ENCODE measurements at regions not wholly inside any gene's neighbourhood (a gene's known extent, or its start where the extent isn't known, plus 50 kb on each side); places are given as distances from the start of the nearest gene placed in this dataset.

- Histone ChIP-seq H3K4me1 (ENCODE audit: insufficient read depth, low read length) (no peaks in the 10 kb centered on the region), H3K27me3 (ENCODE audit: insufficient read depth, low read length) (no peaks in the 10 kb centered on the region), H3K27ac (ENCODE audit: low read depth, low read length) (no peak overlapping the region), H3K9me3 (ENCODE audit: control insufficient read depth in 1 of 2, low read length in 2 of 2) (no peaks in the 10 kb centered on the region), H3K4me3 (ENCODE audit: low read length in 2 of 2) (no peak overlapping the region), H3K36me3 (ENCODE audit: insufficient read depth, low read length) (no peaks in the 10 kb centered on the region)
- H3K4me3 Mint-ChIP-seq: no peak overlapping the region
- no peaks in the 10 kb centered on the region for H3K36me3 Mint-ChIP-seq
- intact Hi-C loops (cut with micrococcal nuclease): no loop called here
- no peak overlapping the region for H3K27ac Mint-ChIP-seq
- peaks cover 0 to 4% (median 0%) of the 10 kb centered on the region in 4 donors for H3K4me1 Mint-ChIP-seq
- DNase-seq: no peak
- POLR2A ChIA-PET (ENCODE audit: partially characterized antibody): no interaction called here
- CTCF ChIA-PET (ENCODE audit: partially characterized antibody): interaction anchor here (1.0 kb wide), 1 partner anchor 11 kb away, joined by 4 read pairs; no protein-coding TSS in a partner anchor
- H3K9me3 Mint-ChIP-seq: peaks cover 0 to 16% (median 7%) of the 10 kb centered on the region in 8 donors
- no peaks in the 10 kb centered on the region for H3K27me3 Mint-ChIP-seq
Measured at GRCh38 chrX:147828719-147829118, 83.0 kb upstream of the FMR1 start.

GRCh38 chrX:147832707-147833348 lies 78.9 kb upstream of the FMR1 start:
- H3K27me3 Mint-ChIP-seq: peaks cover 0 to 1% of the 10 kb centered on the region in 2 donors
- H3K9me3 Mint-ChIP-seq: peaks cover 0 to 10% (median 4%) of the 10 kb centered on the region in 8 donors
- intact Hi-C loops (cut with micrococcal nuclease): no loop called here
- no peak overlapping the region for H3K4me3 Mint-ChIP-seq
- Histone ChIP-seq H3K27ac (ENCODE audit: low read depth, low read length) (no peak overlapping the region), H3K36me3 (ENCODE audit: insufficient read depth, low read length) (no peaks in the 10 kb centered on the region), H3K4me1 (ENCODE audit: insufficient read depth, low read length) (no peaks in the 10 kb centered on the region), H3K4me3 (ENCODE audit: low read length in 2 of 2) (no peak overlapping the region), H3K27me3 (ENCODE audit: insufficient read depth, low read length) (no peaks in the 10 kb centered on the region), H3K9me3 (ENCODE audit: control insufficient read depth in 1 of 2, low read length in 2 of 2) (no peaks in the 10 kb centered on the region)
- CTCF ChIA-PET (ENCODE audit: partially characterized antibody): no interaction called here
- peaks cover 0 to 4% (median 0%) of the 10 kb centered on the region in 4 donors for H3K4me1 Mint-ChIP-seq
- DNase-seq: no peak
- no peak overlapping the region for H3K27ac Mint-ChIP-seq
- POLR2A ChIA-PET (ENCODE audit: partially characterized antibody): no interaction called here
- H3K36me3 Mint-ChIP-seq: no peaks in the 10 kb centered on the region

GRCh38 chrX:147838465-147839131 lies 73.1 kb upstream of the FMR1 start:
- ChIA-PET POLR2A (ENCODE audit: partially characterized antibody) (no interaction called here), CTCF (ENCODE audit: partially characterized antibody) (no interaction called here)
- H3K9me3 ChIP-seq (ENCODE audit: control insufficient read depth in 1 of 2, low read length in 2 of 2): no peaks in the 10 kb centered on the region
- no peaks in the 10 kb centered on the region for H3K27me3 ChIP-seq (ENCODE audit: insufficient read depth, low read length)
- no peak overlapping the region for H3K27ac ChIP-seq (ENCODE audit: low read depth, low read length)
- no peak overlapping the region for H3K4me3 Mint-ChIP-seq
- no peaks in the 10 kb centered on the region for H3K36me3 Mint-ChIP-seq
- peak in 1 of 5 donors; percentile 4 for DNase-seq
- intact Hi-C loops (cut with micrococcal nuclease): no loop called here
- no peak overlapping the region for H3K27ac Mint-ChIP-seq
- H3K4me1 ChIP-seq (ENCODE audit: insufficient read depth, low read length): no peaks in the 10 kb centered on the region
- H3K9me3 Mint-ChIP-seq: no peaks in the 10 kb centered on the region
- no peaks in the 10 kb centered on the region for H3K4me1 Mint-ChIP-seq
- H3K4me3 ChIP-seq (ENCODE audit: low read length in 2 of 2): no peak overlapping the region
- no peaks in the 10 kb centered on the region for H3K36me3 ChIP-seq (ENCODE audit: insufficient read depth, low read length)
- H3K27me3 Mint-ChIP-seq: peaks cover 0 to 1% of the 10 kb centered on the region in 2 donors

GRCh38 chrX:147846676-147847075 lies 65.0 kb upstream of the FMR1 start:
- H3K36me3 Mint-ChIP-seq: no peaks in the 10 kb centered on the region
- H3K27ac Mint-ChIP-seq: no peak overlapping the region
- H3K4me1 ChIP-seq (ENCODE audit: insufficient read depth, low read length): no peaks in the 10 kb centered on the region
- H3K27me3 Mint-ChIP-seq: no peaks in the 10 kb centered on the region
- no peaks in the 10 kb centered on the region for H3K4me1 Mint-ChIP-seq
- no peak for DNase-seq
- no peaks in the 10 kb centered on the region for H3K36me3 ChIP-seq (ENCODE audit: insufficient read depth, low read length)
- intact Hi-C loops (cut with micrococcal nuclease): no loop called here
- ChIA-PET POLR2A (ENCODE audit: partially characterized antibody) (no interaction called here), CTCF (ENCODE audit: partially characterized antibody) (no interaction called here)
- no peaks in the 10 kb centered on the region for H3K9me3 Mint-ChIP-seq
- no peak overlapping the region for H3K4me3 Mint-ChIP-seq
- H3K27ac ChIP-seq (ENCODE audit: low read depth, low read length): no peak overlapping the region
- H3K27me3 ChIP-seq (ENCODE audit: insufficient read depth, low read length): no peaks in the 10 kb centered on the region
- H3K9me3 ChIP-seq (ENCODE audit: control insufficient read depth in 1 of 2, low read length in 2 of 2): no peaks in the 10 kb centered on the region
- H3K4me3 ChIP-seq (ENCODE audit: low read length in 2 of 2): no peak overlapping the region

- no peak for DNase-seq
- Histone ChIP-seq H3K36me3 (ENCODE audit: insufficient read depth, low read length) (no peaks in the 10 kb centered on the region), H3K4me1 (ENCODE audit: insufficient read depth, low read length) (no peaks in the 10 kb centered on the region), H3K27me3 (ENCODE audit: insufficient read depth, low read length) (no peaks in the 10 kb centered on the region), H3K9me3 (ENCODE audit: control insufficient read depth in 1 of 2, low read length in 2 of 2) (no peaks in the 10 kb centered on the region), H3K27ac (ENCODE audit: low read depth, low read length) (no peak overlapping the region), H3K4me3 (ENCODE audit: low read length in 2 of 2) (no peak overlapping the region)
- Mint-ChIP-seq H3K27me3 (peaks cover 0 to 2% of the 10 kb centered on the region in 2 donors), H3K27ac (no peak overlapping the region), H3K9me3 (no peaks in the 10 kb centered on the region), H3K4me1 (no peaks in the 10 kb centered on the region), H3K4me3 (no peak overlapping the region), H3K36me3 (no peaks in the 10 kb centered on the region)
- ChIA-PET POLR2A (ENCODE audit: partially characterized antibody) (no interaction called here), CTCF (ENCODE audit: partially characterized antibody) (no interaction called here)
- intact Hi-C loops (cut with micrococcal nuclease): no loop called here
Measured at GRCh38 chrX:147847999-147848398, 63.7 kb upstream of the FMR1 start.

- POLR2A ChIA-PET (ENCODE audit: partially characterized antibody): no interaction called here
- intact Hi-C loops (cut with micrococcal nuclease): no loop called here
- no peak overlapping the region for H3K27ac ChIP-seq (ENCODE audit: low read depth, low read length)
Measured at GRCh38 chrX:147848543-147849443, 62.9 kb upstream of the FMR1 start.

GRCh38 chrX:147850875-147851274 lies 60.8 kb upstream of the FMR1 start:
- Mint-ChIP-seq H3K4me3 (no peak overlapping the region), H3K4me1 (no peaks in the 10 kb centered on the region), H3K9me3 (no peaks in the 10 kb centered on the region), H3K36me3 (no peaks in the 10 kb centered on the region), H3K27ac (no peak overlapping the region), H3K27me3 (peaks cover 0 to 2% of the 10 kb centered on the region in 2 donors)
- Histone ChIP-seq H3K27ac (ENCODE audit: low read depth, low read length) (no peak overlapping the region), H3K27me3 (ENCODE audit: insufficient read depth, low read length) (no peaks in the 10 kb centered on the region), H3K4me3 (ENCODE audit: low read length in 2 of 2) (no peak overlapping the region), H3K4me1 (ENCODE audit: insufficient read depth, low read length) (no peaks in the 10 kb centered on the region), H3K36me3 (ENCODE audit: insufficient read depth, low read length) (no peaks in the 10 kb centered on the region), H3K9me3 (ENCODE audit: control insufficient read depth in 1 of 2, low read length in 2 of 2) (no peaks in the 10 kb centered on the region)
- no peak for DNase-seq
- ChIA-PET POLR2A (ENCODE audit: partially characterized antibody) (no interaction called here), CTCF (ENCODE audit: partially characterized antibody) (no interaction called here)
- intact Hi-C loops (cut with micrococcal nuclease): no loop called here

More at GRCh38 chrX:147848543-147849443, 62.9 kb upstream of the FMR1 start:
- H3K4me1 ChIP-seq (ENCODE audit: insufficient read depth, low read length): no peaks in the 10 kb centered on the region
- H3K4me3 ChIP-seq (ENCODE audit: low read length in 2 of 2): no peak overlapping the region
- no peaks in the 10 kb centered on the region for H3K27me3 ChIP-seq (ENCODE audit: insufficient read depth, low read length)
- Mint-ChIP-seq H3K36me3 (no peaks in the 10 kb centered on the region), H3K27me3 (peaks cover 0 to 2% of the 10 kb centered on the region in 2 donors), H3K4me3 (no peak overlapping the region), H3K27ac (no peak overlapping the region), H3K9me3 (no peaks in the 10 kb centered on the region), H3K4me1 (no peaks in the 10 kb centered on the region)
- DNase-seq: no peak
- H3K36me3 ChIP-seq (ENCODE audit: insufficient read depth, low read length): no peaks in the 10 kb centered on the region
- no peaks in the 10 kb centered on the region for H3K9me3 ChIP-seq (ENCODE audit: control insufficient read depth in 1 of 2, low read length in 2 of 2)
- CTCF ChIA-PET (ENCODE audit: partially characterized antibody): no interaction called here
